ENCODE measurements at regions not wholly inside any gene's neighbourhood (a gene's known extent, or its start where the extent isn't known, plus 50 kb on each side); places are given as distances from the start of the nearest gene placed in this dataset.
"Not testable (repeated sequence)": the region's sequence is repeated elsewhere in the genome, so short reads cannot be mapped to it uniquely, and the experiment has no call there.

GRCh38 chr5:110969502-110969901, 102.0 kb upstream of the TSLP start:
- intact Hi-C loops (cut with DNase I; ENCODE audit: low total_unique reads) (no loop called here), in situ Hi-C loops (cut with MboI; ENCODE audit: low sequenced_read_pairs in 4 of 4) (no loop called here)
- no peak overlapping the region for H3K27ac ChIP-seq
- H3K36me3 ChIP-seq: no peaks in the 10 kb centered on the region
- DNase-seq (no peak), ATAC-seq (no peak)
- H3K4me3 ChIP-seq: no peak overlapping the region
- TF ChIP-seq POLR2A (IDR thresholded peaks at IDR 0.05) (no peak), CTCF (IDR thresholded peaks at IDR 0.05 in 4 of 5, conservative IDR thresholded peaks at IDR 0.05 in 1 of 5) (no peak)
- no peaks in the 10 kb centered on the region for H3K4me1 ChIP-seq
- no peaks in the 10 kb centered on the region for H3K27me3 ChIP-seq
- H3K9me3 ChIP-seq: no peaks in the 10 kb centered on the region

GRCh38 chr5:110973510-110973909, 98.0 kb upstream of the TSLP start:
- intact Hi-C loops (cut with DNase I; ENCODE audit: low total_unique reads): no loop called here
- TF ChIP-seq POLR2A (IDR thresholded peaks at IDR 0.05): no peak
- TF ChIP-seq CTCF (IDR thresholded peaks at IDR 0.05 in 4 of 5, conservative IDR thresholded peaks at IDR 0.05 in 1 of 5): no peak
- Histone ChIP-seq H3K4me1 (no peaks in the 10 kb centered on the region), H3K27ac (no peak overlapping the region), H3K9me3 (no peaks in the 10 kb centered on the region), H3K36me3 (no peaks in the 10 kb centered on the region), H3K27me3 (no peaks in the 10 kb centered on the region), H3K4me3 (no peak overlapping the region)
- in situ Hi-C loops (cut with MboI; ENCODE audit: low sequenced_read_pairs in 4 of 4): no loop called here
- ATAC-seq (no peak), DNase-seq (no peak)

- intact Hi-C loops (cut with DNase I; ENCODE audit: low total_unique reads): no loop called here
- Histone ChIP-seq H3K4me1 (no peaks in the 10 kb centered on the region), H3K9me3 (no peaks in the 10 kb centered on the region), H3K36me3 (no peaks in the 10 kb centered on the region), H3K27ac (no peak overlapping the region), H3K27me3 (no peaks in the 10 kb centered on the region), H3K4me3 (no peak overlapping the region)
- in situ Hi-C loops (cut with MboI; ENCODE audit: low sequenced_read_pairs in 4 of 4): no loop called here
- ATAC-seq: no peak
- TF ChIP-seq POLR2A (IDR thresholded peaks at IDR 0.05): no peak
- TF ChIP-seq CTCF (IDR thresholded peaks at IDR 0.05 in 4 of 5, conservative IDR thresholded peaks at IDR 0.05 in 1 of 5): no peak
- DNase-seq: no peak
These were observed 93.6 kb upstream of the TSLP start for GRCh38 chr5:110977915-110978314.

GRCh38 chr5:110985882-110986281, 85.6 kb upstream of the TSLP start:
- DNase-seq; H3K36me3 ChIP-seq; ATAC-seq; H3K27me3 ChIP-seq; H3K27ac ChIP-seq; in situ Hi-C loops (cut with MboI; ENCODE audit: low sequenced_read_pairs in 4 of 4); H3K4me1 ChIP-seq; H3K4me3 ChIP-seq; intact Hi-C loops (cut with DNase I; ENCODE audit: low total_unique reads); H3K9me3 ChIP-seq: not testable (repeated sequence)

- DNase-seq; H3K9me3 ChIP-seq; in situ Hi-C loops (cut with MboI; ENCODE audit: low sequenced_read_pairs in 4 of 4); H3K27me3 ChIP-seq; H3K4me3 ChIP-seq; intact Hi-C loops (cut with DNase I; ENCODE audit: low total_unique reads); ATAC-seq; H3K4me1 ChIP-seq; H3K27ac ChIP-seq; H3K36me3 ChIP-seq: not testable (repeated sequence)
These were observed 83.9 kb upstream of the TSLP start for GRCh38 chr5:110987573-110987972.

GRCh38 chr5:110996742-110997141, 74.8 kb upstream of the TSLP start:
- H3K27ac ChIP-seq: no peak overlapping the region
- intact Hi-C loops (cut with DNase I; ENCODE audit: low total_unique reads) (no loop called here), in situ Hi-C loops (cut with MboI; ENCODE audit: low sequenced_read_pairs in 4 of 4) (no loop called here)
- no peaks in the 10 kb centered on the region for H3K9me3 ChIP-seq
- DNase-seq: no peak
- H3K36me3 ChIP-seq: no peaks in the 10 kb centered on the region
- H3K4me3 ChIP-seq: no peak overlapping the region
- TF ChIP-seq CTCF (IDR thresholded peaks at IDR 0.05 in 4 of 5, conservative IDR thresholded peaks at IDR 0.05 in 1 of 5) (no peak), POLR2A (IDR thresholded peaks at IDR 0.05) (no peak)
- no peaks in the 10 kb centered on the region for H3K27me3 ChIP-seq
- no peak for ATAC-seq
- H3K4me1 ChIP-seq: no peaks in the 10 kb centered on the region

Measured in gastrocnemius medialis (tissue), 4 donors.